DND-41 (cell line): ENCODE measurements at regions not wholly inside any gene's neighbourhood (a gene's known extent, or its start where the extent isn't known, plus 50 kb on each side); places are given as distances from the start of the nearest gene placed in this dataset.

ENCODE experiments used
- CTCF ChIP-seq: IDR thresholded peaks from 2 replicates; pipeline ENCODE4 v1.5.1; 2012; ENCODE audit warnings: borderline replicate concordance, low read length, moderate library complexity, mild to moderate bottlenecking; ENCODE audit not compliant: poor library complexity, severe bottlenecking; ENCODE audit errors: extremely low read depth
- EZH2 ChIP-seq: IDR thresholded peaks from 3 replicates; pipeline ENCODE4 v1.6.1; 2012; ENCODE audit warnings: borderline replicate concordance, low read depth, mild to moderate bottlenecking, moderate library complexity, low read length, inconsistent platforms; ENCODE audit not compliant: severe bottlenecking

DNA sequence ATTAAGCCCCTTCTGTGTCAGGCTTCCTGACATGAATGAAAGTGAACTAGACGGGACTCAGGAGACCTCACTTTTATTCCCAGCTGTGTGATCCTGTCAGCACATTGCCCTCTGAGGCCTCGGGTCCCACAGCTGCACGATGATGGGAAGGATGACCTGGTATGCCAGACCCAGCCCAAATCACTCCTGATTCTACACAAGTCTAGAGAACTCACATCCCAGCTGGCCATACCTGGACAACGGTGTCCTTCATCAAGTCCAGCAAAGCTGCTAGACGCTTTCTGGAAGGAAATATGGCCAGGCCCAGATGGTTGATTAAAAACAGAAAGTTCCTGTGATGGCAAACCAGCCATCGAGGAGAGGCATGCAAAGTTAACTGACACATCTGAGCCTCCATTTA lies 118.0 kb upstream of the FSTL4 start:
- TF ChIP-seq CTCF (no peak), EZH2 (no peak)
